ENCODE measurements at regions not wholly inside any gene's neighbourhood (a gene's known extent, or its start where the extent isn't known, plus 50 kb on each side); places are given as distances from the start of the nearest gene placed in this dataset.

DNA sequence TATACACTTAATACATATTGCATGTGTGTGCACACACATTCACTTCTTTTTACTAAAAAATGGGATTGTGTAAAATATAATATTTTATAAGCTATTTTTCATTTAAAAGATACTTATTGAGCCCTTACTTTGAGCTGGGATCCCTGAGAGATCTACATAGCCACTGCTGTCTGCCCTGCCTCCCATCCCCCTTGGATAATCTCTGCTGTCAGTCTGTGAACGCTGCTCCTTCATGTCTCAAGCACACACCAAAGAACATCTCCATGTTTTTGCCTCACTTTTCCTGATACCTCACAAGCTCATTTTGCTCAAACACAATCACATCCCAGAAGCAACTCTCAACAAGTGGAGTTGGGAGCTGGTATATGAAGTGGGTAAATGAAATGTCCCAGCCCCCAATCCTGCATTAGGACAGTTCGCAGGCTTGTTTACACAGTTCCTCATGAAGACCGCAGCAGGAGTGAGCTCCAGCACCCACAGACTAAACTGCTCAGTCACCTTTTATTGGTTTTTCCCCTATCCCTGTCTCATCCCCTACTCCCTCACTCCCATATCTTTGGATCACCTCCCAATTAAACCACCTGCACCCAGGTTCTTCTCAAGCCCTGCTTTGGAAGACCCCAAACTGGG, 108.3 kb upstream of the FRY start:
- Histone ChIP-seq H3K4me2 (ENCODE audit: insufficient read depth, low read length) (no peak overlapping the region), H3K36me3 (ENCODE audit: insufficient read depth, low read length) (no peaks in the 10 kb centered on the region), H3K9ac (ENCODE audit: low read depth, low read length) (no peak overlapping the region), H2AFZ (ENCODE audit: low read depth, low read length) (no peak overlapping the region), H3K27ac (ENCODE audit: low read length) (no peak overlapping the region), H3K9me3 (ENCODE audit: insufficient read depth, low read length, severe bottlenecking) (no peaks in the 10 kb centered on the region), H3K4me3 (ENCODE audit: low read depth in 1 of 2, low read length in 2 of 2) (no peak overlapping the region), H3K79me2 (ENCODE audit: insufficient read depth, low read length) (no peaks in the 10 kb centered on the region), H3K4me1 (ENCODE audit: insufficient read depth, low read length) (no peaks in the 10 kb centered on the region), H4K20me1 (ENCODE audit: insufficient read depth, low read length) (no peaks in the 10 kb centered on the region), H3K27me3 (ENCODE audit: insufficient read depth, low read length, poor library complexity) (peaks cover 10% of the 10 kb centered on the region)
- TF ChIP-seq, protein P1, sequence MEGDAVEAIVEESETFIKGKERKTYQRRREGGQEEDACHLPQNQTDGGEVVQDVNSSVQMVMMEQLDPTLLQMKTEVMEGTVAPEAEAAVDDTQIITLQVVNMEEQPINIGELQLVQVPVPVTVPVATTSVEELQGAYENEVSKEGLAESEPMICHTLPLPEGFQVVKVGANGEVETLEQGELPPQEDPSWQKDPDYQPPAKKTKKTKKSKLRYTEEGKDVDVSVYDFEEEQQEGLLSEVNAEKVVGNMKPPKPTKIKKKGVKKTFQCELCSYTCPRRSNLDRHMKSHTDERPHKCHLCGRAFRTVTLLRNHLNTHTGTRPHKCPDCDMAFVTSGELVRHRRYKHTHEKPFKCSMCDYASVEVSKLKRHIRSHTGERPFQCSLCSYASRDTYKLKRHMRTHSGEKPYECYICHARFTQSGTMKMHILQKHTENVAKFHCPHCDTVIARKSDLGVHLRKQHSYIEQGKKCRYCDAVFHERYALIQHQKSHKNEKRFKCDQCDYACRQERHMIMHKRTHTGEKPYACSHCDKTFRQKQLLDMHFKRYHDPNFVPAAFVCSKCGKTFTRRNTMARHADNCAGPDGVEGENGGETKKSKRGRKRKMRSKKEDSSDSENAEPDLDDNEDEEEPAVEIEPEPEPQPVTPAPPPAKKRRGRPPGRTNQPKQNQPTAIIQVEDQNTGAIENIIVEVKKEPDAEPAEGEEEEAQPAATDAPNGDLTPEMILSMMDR (IDR thresholded peaks at IDR 0.05; ENCODE audit: borderline replicate concordance, extremely low read depth, low read length, poor library complexity, severe bottlenecking), result no peak
- no peak for TF ChIP-seq EZH2 (IDR thresholded peaks at IDR 0.05; ENCODE audit: borderline replicate concordance, low read depth, low read length, severe bottlenecking)
- ATAC-seq (ENCODE audit: insufficient read depth, low read depth) (no peak), DNase-seq (no peak)

- H3K4me2 ChIP-seq (ENCODE audit: insufficient read depth, low read length), result no peak overlapping the region
- H2AFZ ChIP-seq (ENCODE audit: low read depth, low read length), result no peak overlapping the region
- H3K27me3 ChIP-seq (ENCODE audit: insufficient read depth, low read length, poor library complexity), result peaks cover 5% of the 10 kb centered on the region
- no peaks in the 10 kb centered on the region for H4K20me1 ChIP-seq (ENCODE audit: insufficient read depth, low read length)
- H3K9me3 ChIP-seq (ENCODE audit: insufficient read depth, low read length, severe bottlenecking), result no peaks in the 10 kb centered on the region
- no peak overlapping the region for H3K9ac ChIP-seq (ENCODE audit: low read depth, low read length)
- no peak for DNase-seq
- H3K27ac ChIP-seq (ENCODE audit: low read length), result no peak overlapping the region
- H3K4me3 ChIP-seq (ENCODE audit: low read depth in 1 of 2, low read length in 2 of 2), result no peak overlapping the region
- no peak for ATAC-seq (ENCODE audit: insufficient read depth, low read depth)
- H3K79me2 ChIP-seq (ENCODE audit: insufficient read depth, low read length), result no peaks in the 10 kb centered on the region
- H3K4me1 ChIP-seq (ENCODE audit: insufficient read depth, low read length), result no peaks in the 10 kb centered on the region
- no peaks in the 10 kb centered on the region for H3K36me3 ChIP-seq (ENCODE audit: insufficient read depth, low read length)
- TF ChIP-seq EZH2 (IDR thresholded peaks at IDR 0.05; ENCODE audit: borderline replicate concordance, low read depth, low read length, severe bottlenecking), result no peak
- TF ChIP-seq, protein P1 (IDR thresholded peaks at IDR 0.05; ENCODE audit: borderline replicate concordance, extremely low read depth, low read length, poor library complexity, severe bottlenecking), result no peak
Observed at GRCh38 chr13:31925079-31925478, 106.5 kb upstream of the FRY start.

- Histone ChIP-seq H3K4me2 (ENCODE audit: insufficient read depth, low read length) (no peak overlapping the region), H3K36me3 (ENCODE audit: insufficient read depth, low read length) (no peaks in the 10 kb centered on the region), H3K4me1 (ENCODE audit: insufficient read depth, low read length) (no peaks in the 10 kb centered on the region), H3K9me3 (ENCODE audit: insufficient read depth, low read length, severe bottlenecking) (no peaks in the 10 kb centered on the region), H3K27ac (ENCODE audit: low read length) (no peak overlapping the region), H2AFZ (ENCODE audit: low read depth, low read length) (no peak overlapping the region), H3K9ac (ENCODE audit: low read depth, low read length) (no peak overlapping the region), H4K20me1 (ENCODE audit: insufficient read depth, low read length) (no peaks in the 10 kb centered on the region), H3K4me3 (ENCODE audit: low read depth in 1 of 2, low read length in 2 of 2) (no peak overlapping the region), H3K79me2 (ENCODE audit: insufficient read depth, low read length) (no peaks in the 10 kb centered on the region), H3K27me3 (ENCODE audit: insufficient read depth, low read length, poor library complexity) (peaks cover 6% of the 10 kb centered on the region)
- ATAC-seq (ENCODE audit: insufficient read depth, low read depth) (no peak), DNase-seq (no peak)
- no peak for TF ChIP-seq EZH2 (IDR thresholded peaks at IDR 0.05; ENCODE audit: borderline replicate concordance, low read depth, low read length, severe bottlenecking)
- TF ChIP-seq, protein P1 (IDR thresholded peaks at IDR 0.05; ENCODE audit: borderline replicate concordance, extremely low read depth, low read length, poor library complexity, severe bottlenecking), result no peak
Observed at GRCh38 chr13:31927219-31927653, 104.3 kb upstream of the FRY start.

Measured in DND-41 (cell line).